Astrocyte of the cerebellum (primary cell): ENCODE measurements at regions not wholly inside any gene's neighbourhood (a gene's known extent, or its start where the extent isn't known, plus 50 kb on each side); places are given as distances from the start of the nearest gene placed in this dataset.

Experiments used
- DNase-seq: peaks from one replicate; pipeline ENCODE4 v3.0.0-alpha.2; 2011; ENCODE audit warnings: low read depth
- H3K4me3 ChIP-seq: 2 replicates; pipeline ENCODE4 v1.5.1; 2011; ENCODE audit warnings: mild to moderate bottlenecking, low read depth, low read length, moderate library complexity
- CTCF ChIP-seq: IDR thresholded peaks from 2 replicates; pipeline ENCODE4 v1.5.1; 2012; ENCODE audit warnings: low read length, low read depth, moderate library complexity, mild to moderate bottlenecking; ENCODE audit errors: missing control alignments
- in situ Hi-C: cut with HindIII; loops from 2 replicates; pipeline ENCODE4 v1.10.0; 2017; ENCODE audit warnings: low sequenced_read_pairs

GRCh38 chr11:96763244-96763643 lies 373.4 kb downstream of the JRKL start:
- no peak for TF ChIP-seq CTCF
- no peak for DNase-seq
- in situ Hi-C loops, result no loop called here
- H3K4me3 ChIP-seq, result no peak overlapping the region

GRCh38 chr11:96778272-96778671 lies 388.5 kb downstream of the JRKL start:
- DNase-seq, result no peak
- in situ Hi-C loops, result no loop called here
- no peak overlapping the region for H3K4me3 ChIP-seq
- no peak for TF ChIP-seq CTCF

GRCh38 chr11:96779030-96779429 lies 389.2 kb downstream of the JRKL start:
- H3K4me3 ChIP-seq, result no peak overlapping the region
- in situ Hi-C loops, result no loop called here
- TF ChIP-seq CTCF, result no peak
- DNase-seq, result no peak

- TF ChIP-seq CTCF, result no peak
- in situ Hi-C loops, result no loop called here
- DNase-seq, result no peak
- no peak overlapping the region for H3K4me3 ChIP-seq
These were observed 391.3 kb downstream of the JRKL start for GRCh38 chr11:96781082-96781481.

GRCh38 chr11:96782632-96783031 lies 392.8 kb downstream of the JRKL start:
- no peak overlapping the region for H3K4me3 ChIP-seq
- TF ChIP-seq CTCF, result no peak
- DNase-seq, result no peak
- in situ Hi-C loops, result no loop called here

- in situ Hi-C loops, result no loop called here
- DNase-seq, result no peak
- TF ChIP-seq CTCF, result no peak
- no peak overlapping the region for H3K4me3 ChIP-seq
These were observed 393.5 kb downstream of the JRKL start for GRCh38 chr11:96783311-96783710.

- no peak for TF ChIP-seq CTCF
- in situ Hi-C loops, result no loop called here
- DNase-seq, result no peak
- no peak overlapping the region for H3K4me3 ChIP-seq
These were observed 395.3 kb downstream of the JRKL start for GRCh38 chr11:96785073-96785472.
